Effector memory CD8-positive, alpha-beta T cell (primary cell): ENCODE measurements at regions not wholly inside any gene's neighbourhood (a gene's known extent, or its start where the extent isn't known, plus 50 kb on each side); places are given as distances from the start of the nearest gene placed in this dataset.
"Not testable (repeated sequence)": the region's sequence is repeated elsewhere in the genome, so short reads cannot be mapped to it uniquely, and the experiment has no call there.

Experiments used
- ATAC-seq: fragments of 150-1000 bp; cut with Tn5 transposase; replicated peaks from 2 replicates; pipeline ENCODE4 v1.10.0; 2021; ENCODE audit warnings: mild to moderate bottlenecking, moderate library complexity
- DNase-seq, 3 experiments: peaks; one replicate each; pipeline ENCODE4 v3.0.0; 2021
- H3K27ac Mint-ChIP-seq, 2 donors: one replicate each; pipeline ENCODE4 v1.8.0; 2022; ENCODE audit warnings: mild to moderate bottlenecking in 2 of 2, mixed read lengths in 2 of 2, moderate library complexity in 2 of 2
- H3K27me3 Mint-ChIP-seq, 2 donors: one replicate each; pipeline ENCODE4 v1.8.0; 2022; ENCODE audit warnings: mixed read lengths in 2 of 2
- H3K36me3 Mint-ChIP-seq: one replicate; pipeline ENCODE4 v1.8.0; 2022; ENCODE audit warnings: mild to moderate bottlenecking, moderate library complexity, mixed read lengths; ENCODE audit not compliant: insufficient read depth
- H3K4me1 Mint-ChIP-seq, 2 donors: one replicate each; pipeline ENCODE4 v1.8.0; 2022; ENCODE audit warnings: low read depth in 2 of 2, mixed read lengths in 2 of 2
- H3K4me3 Mint-ChIP-seq, 2 donors: one replicate each; pipeline ENCODE4 v1.8.0; 2022; ENCODE audit warnings: mild to moderate bottlenecking in 2 of 2, mixed read lengths in 2 of 2, moderate library complexity in 2 of 2
- H3K9me3 Mint-ChIP-seq, 2 donors: one replicate each; pipeline ENCODE4 v1.8.0; 2022; ENCODE audit warnings: mixed read lengths in 2 of 2

DNA sequence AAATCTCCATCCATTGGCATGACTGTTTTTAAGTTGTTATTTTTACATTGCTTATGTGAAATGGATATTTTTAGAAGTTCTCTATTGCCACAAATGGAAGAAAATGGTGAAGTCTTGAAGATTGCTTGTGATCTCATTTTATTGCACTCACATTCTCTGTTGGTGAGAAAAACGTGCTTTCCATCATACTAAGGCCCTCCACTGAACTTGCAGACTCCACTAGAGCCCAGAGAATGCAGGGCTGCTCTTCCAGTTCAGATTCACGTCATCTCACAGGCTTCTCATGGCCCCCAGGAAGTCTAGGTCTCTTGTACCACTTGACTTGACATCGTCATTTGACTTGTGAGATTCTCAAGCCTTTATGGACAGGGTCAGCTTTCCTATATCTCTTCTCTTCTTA, 254.8 kb upstream of the COPS8 start:
- no peak overlapping the region for H3K4me3 Mint-ChIP-seq
- H3K27ac Mint-ChIP-seq: no peak overlapping the region
- ATAC-seq (no peak), DNase-seq (no peak)
- H3K9me3 Mint-ChIP-seq: no peaks in the 10 kb centered on the region
- peaks cover 21 to 27% of the 10 kb centered on the region in 2 donors for H3K27me3 Mint-ChIP-seq
- no peaks in the 10 kb centered on the region for H3K4me1 Mint-ChIP-seq
- H3K36me3 Mint-ChIP-seq: peaks cover 2% of the 10 kb centered on the region

DNA sequence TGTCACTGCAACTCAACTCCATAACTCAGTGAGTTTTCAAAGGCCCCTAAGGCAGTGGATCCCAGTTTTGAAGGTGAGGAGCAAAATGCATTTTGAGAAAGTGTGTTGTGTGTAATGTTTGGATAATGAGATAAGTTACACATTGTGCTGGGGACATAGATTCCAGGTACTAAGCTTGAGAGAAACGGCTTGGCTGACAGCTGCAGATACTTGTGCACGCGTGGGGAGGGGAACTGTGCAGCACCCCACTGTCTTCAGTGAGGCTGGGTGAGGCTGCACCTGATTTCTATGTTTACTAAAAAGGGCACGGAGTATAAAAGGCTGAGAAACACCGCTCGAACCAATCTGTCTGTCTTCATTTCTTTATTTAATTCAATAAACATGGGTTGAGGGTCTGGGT, 254.0 kb upstream of the COPS8 start:
- DNase-seq: no peak
- H3K4me1 Mint-ChIP-seq: no peaks in the 10 kb centered on the region
- no peak overlapping the region for H3K27ac Mint-ChIP-seq
- H3K36me3 Mint-ChIP-seq: no peaks in the 10 kb centered on the region
- ATAC-seq: no peak
- H3K4me3 Mint-ChIP-seq: no peak overlapping the region
- H3K9me3 Mint-ChIP-seq: no peaks in the 10 kb centered on the region
- H3K27me3 Mint-ChIP-seq: peaks cover 26 to 32% of the 10 kb centered on the region in 2 donors

- H3K4me1 Mint-ChIP-seq: no peaks in the 10 kb centered on the region
- DNase-seq: no peak
- no peaks in the 10 kb centered on the region for H3K9me3 Mint-ChIP-seq
- H3K27me3 Mint-ChIP-seq: peaks cover 26 to 41% of the 10 kb centered on the region in 2 donors
- H3K36me3 Mint-ChIP-seq: no peaks in the 10 kb centered on the region
- no peak for ATAC-seq
- no peak overlapping the region for H3K27ac Mint-ChIP-seq
- H3K4me3 Mint-ChIP-seq: no peak overlapping the region
Observed at GRCh38 chr2:236833501-236834073, 252.1 kb upstream of the COPS8 start.

- Mint-ChIP-seq H3K27me3 (peaks cover 26 to 41% of the 10 kb centered on the region in 2 donors), H3K27ac (no peak overlapping the region), H3K9me3 (no peaks in the 10 kb centered on the region), H3K4me3 (no peak overlapping the region), H3K4me1 (no peaks in the 10 kb centered on the region), H3K36me3 (no peaks in the 10 kb centered on the region)
- ATAC-seq: no peak
- no peak for DNase-seq
Observed at GRCh38 chr2:236834284-236834683, 251.4 kb upstream of the COPS8 start.

- no peak for DNase-seq
- H3K4me3 Mint-ChIP-seq: no peak overlapping the region
- H3K36me3 Mint-ChIP-seq: no peaks in the 10 kb centered on the region
- no peak for ATAC-seq
- no peaks in the 10 kb centered on the region for H3K9me3 Mint-ChIP-seq
- peaks cover 28 to 41% of the 10 kb centered on the region in 2 donors for H3K27me3 Mint-ChIP-seq
- H3K4me1 Mint-ChIP-seq: no peaks in the 10 kb centered on the region
- H3K27ac Mint-ChIP-seq: no peak overlapping the region
Observed at GRCh38 chr2:236835307-236836024, 250.2 kb upstream of the COPS8 start.

DNA sequence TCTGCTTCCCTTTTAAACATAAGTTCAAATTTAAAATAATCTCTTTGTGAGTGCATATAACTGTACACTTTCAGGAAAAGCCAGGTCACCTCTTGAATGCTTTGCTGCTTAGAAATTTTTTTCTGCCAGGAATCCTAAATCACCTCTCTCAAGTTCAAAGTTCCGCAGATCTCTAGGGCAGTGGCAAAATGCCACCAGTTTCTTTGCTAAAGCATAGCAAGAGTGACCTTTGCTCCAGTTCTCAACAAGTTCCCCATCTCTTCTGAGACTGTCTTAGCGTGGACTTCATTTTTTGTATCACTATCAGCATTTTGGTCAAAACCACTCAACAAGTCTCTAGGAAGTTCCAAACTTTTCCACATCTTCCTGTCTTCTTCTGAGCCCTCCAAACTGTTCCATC, 249.7 kb upstream of the COPS8 start:
- H3K27ac Mint-ChIP-seq, ATAC-seq, H3K4me3 Mint-ChIP-seq, H3K36me3 Mint-ChIP-seq, DNase-seq, H3K9me3 Mint-ChIP-seq, H3K4me1 Mint-ChIP-seq: not testable (repeated sequence)
- H3K27me3 Mint-ChIP-seq: peaks cover 29 to 38% of the 10 kb centered on the region in 2 donors

- no peaks in the 10 kb centered on the region for H3K36me3 Mint-ChIP-seq
- ATAC-seq (no peak), DNase-seq (no peak)
- no peaks in the 10 kb centered on the region for H3K9me3 Mint-ChIP-seq
- H3K4me1 Mint-ChIP-seq: no peaks in the 10 kb centered on the region
- no peak overlapping the region for H3K27ac Mint-ChIP-seq
- no peak overlapping the region for H3K4me3 Mint-ChIP-seq
- H3K27me3 Mint-ChIP-seq: peaks cover 23 to 59% of the 10 kb centered on the region in 2 donors
Observed at GRCh38 chr2:236840215-236840614, 245.5 kb upstream of the COPS8 start.

DNA sequence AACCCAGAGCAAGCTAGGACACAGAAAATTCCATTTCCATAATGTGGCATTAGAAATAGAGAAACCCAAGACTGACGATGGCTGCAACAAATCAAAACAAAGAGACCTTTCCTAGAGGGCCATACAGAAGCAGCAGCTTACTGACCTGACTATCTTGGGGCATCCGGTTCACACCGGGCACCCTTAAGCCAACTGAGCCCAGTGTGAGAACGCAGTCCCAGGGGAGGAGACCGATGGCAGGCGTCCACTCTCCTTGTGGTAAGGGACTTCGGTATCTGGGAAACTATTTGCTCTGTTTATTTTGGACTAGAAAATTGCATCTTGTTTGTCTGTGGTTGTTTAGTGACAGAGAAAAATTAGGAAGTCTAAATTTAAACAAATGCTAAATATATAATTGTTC, 244.8 kb upstream of the COPS8 start:
- Mint-ChIP-seq H3K4me3 (no peak overlapping the region), H3K4me1 (no peaks in the 10 kb centered on the region), H3K27ac (no peak overlapping the region), H3K36me3 (no peaks in the 10 kb centered on the region), H3K9me3 (no peaks in the 10 kb centered on the region), H3K27me3 (peaks cover 26 to 58% of the 10 kb centered on the region in 2 donors)
- DNase-seq (no peak), ATAC-seq (no peak)

DNA sequence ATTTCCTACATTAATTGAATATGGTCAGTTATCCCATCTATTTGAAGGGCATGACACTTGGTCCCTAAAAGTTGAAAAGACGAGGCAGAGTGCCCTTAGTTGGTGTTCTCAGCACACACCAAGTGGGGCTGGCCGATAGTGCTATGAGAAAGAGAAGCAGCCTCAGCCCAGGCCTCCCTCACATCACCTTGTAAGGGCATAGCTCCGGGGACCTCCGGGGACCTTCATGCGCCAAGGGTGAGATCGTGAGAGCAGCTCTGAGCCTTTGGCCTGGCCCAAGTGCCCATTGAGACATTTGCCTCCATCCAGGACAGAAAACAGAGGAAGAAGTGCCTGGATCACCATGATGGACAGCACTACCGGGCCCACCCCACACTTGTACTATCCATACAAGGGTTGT, 244.3 kb upstream of the COPS8 start:
- Mint-ChIP-seq H3K9me3 (no peaks in the 10 kb centered on the region), H3K27me3 (peaks cover 27 to 58% of the 10 kb centered on the region in 2 donors), H3K4me1 (no peaks in the 10 kb centered on the region), H3K36me3 (no peaks in the 10 kb centered on the region), H3K27ac (no peak overlapping the region), H3K4me3 (no peak overlapping the region)
- DNase-seq (no peak), ATAC-seq (no peak)

GRCh38 chr2:236843161-236843968, 242.3 kb upstream of the COPS8 start:
- DNase-seq (no peak), ATAC-seq (no peak)
- H3K27me3 Mint-ChIP-seq: peaks cover 31 to 66% of the 10 kb centered on the region in 2 donors
- H3K27ac Mint-ChIP-seq: no peak overlapping the region
- H3K36me3 Mint-ChIP-seq: no peaks in the 10 kb centered on the region
- H3K4me3 Mint-ChIP-seq: no peak overlapping the region
- H3K9me3 Mint-ChIP-seq: no peaks in the 10 kb centered on the region
- H3K4me1 Mint-ChIP-seq: no peaks in the 10 kb centered on the region

GRCh38 chr2:236844711-236845110, 241.0 kb upstream of the COPS8 start:
- Mint-ChIP-seq H3K36me3 (no peaks in the 10 kb centered on the region), H3K27me3 (peaks cover 33 to 71% of the 10 kb centered on the region in 2 donors), H3K9me3 (no peaks in the 10 kb centered on the region), H3K27ac (no peak overlapping the region), H3K4me1 (no peaks in the 10 kb centered on the region), H3K4me3 (no peak overlapping the region)
- no peak for ATAC-seq
- no peak for DNase-seq

DNA sequence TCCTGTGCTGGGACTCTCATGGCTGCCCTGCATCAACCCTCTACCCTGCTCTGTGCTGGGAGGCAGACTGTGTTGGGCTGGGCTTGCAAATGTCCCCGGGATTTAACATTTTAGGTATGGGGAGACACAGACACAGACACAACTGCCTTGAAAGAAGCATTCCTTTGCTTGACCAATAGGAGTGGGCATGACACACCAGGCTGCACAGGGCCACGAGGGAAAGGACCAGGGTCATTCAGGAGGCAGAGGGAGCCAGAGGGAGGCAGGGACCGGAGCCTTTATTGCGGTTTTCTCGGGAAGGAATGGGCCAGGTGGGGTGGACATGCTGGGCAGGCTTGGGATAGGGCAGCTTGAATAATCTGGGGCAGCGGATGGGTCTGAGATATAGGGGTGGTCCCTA, 238.7 kb upstream of the COPS8 start:
- peaks cover 33 to 63% of the 10 kb centered on the region in 2 donors for H3K27me3 Mint-ChIP-seq
- no peaks in the 10 kb centered on the region for H3K4me1 Mint-ChIP-seq
- ATAC-seq (no peak), DNase-seq (no peak)
- no peaks in the 10 kb centered on the region for H3K9me3 Mint-ChIP-seq
- H3K27ac Mint-ChIP-seq: no peak overlapping the region
- H3K36me3 Mint-ChIP-seq: no peaks in the 10 kb centered on the region
- H3K4me3 Mint-ChIP-seq: no peak overlapping the region

DNA sequence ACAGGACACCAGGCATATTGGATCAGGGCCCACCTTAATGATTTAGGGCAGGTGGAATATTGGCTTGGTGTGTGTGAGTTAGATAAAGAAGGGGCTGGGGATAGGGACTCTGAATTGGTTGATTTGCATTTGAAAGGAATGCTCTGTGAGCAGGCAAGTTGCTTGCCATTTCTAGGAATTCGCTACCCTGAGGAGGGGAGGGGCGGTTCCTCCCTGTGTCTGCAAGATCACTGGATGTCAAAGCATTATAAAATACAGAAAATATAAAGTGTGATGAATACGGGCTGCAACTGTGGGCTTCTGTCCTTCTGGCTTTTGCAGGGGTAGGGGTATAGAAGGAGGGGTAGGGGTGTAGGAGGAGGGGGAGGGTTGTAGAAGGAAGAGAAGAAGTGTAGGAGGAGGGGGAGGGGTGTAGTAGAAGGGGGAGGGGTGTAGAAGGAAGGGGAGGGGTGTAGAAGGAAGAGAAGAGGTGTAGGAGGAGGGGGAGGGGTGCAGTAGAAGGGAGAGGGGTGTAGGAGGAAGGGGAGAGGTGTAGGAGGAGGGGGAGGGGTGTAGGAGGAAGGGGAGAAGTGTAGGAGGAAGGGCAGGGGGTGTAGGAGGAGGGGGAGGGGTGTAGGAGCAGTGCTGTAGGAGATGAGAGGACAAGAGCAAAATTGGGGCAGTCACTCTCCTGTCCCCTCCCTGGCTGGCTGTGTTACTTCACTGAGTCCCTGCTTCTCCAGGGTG, 238.0 kb upstream of the COPS8 start:
- H3K9me3 Mint-ChIP-seq: no peaks in the 10 kb centered on the region
- no peak for ATAC-seq
- H3K4me3 Mint-ChIP-seq: no peak overlapping the region
- H3K27me3 Mint-ChIP-seq: peaks cover 32 to 57% of the 10 kb centered on the region in 2 donors
- no peaks in the 10 kb centered on the region for H3K4me1 Mint-ChIP-seq
- no peak for DNase-seq
- no peak overlapping the region for H3K27ac Mint-ChIP-seq
- no peaks in the 10 kb centered on the region for H3K36me3 Mint-ChIP-seq
